ENCODE measurements at regions not wholly inside any gene's neighbourhood (a gene's known extent, or its start where the extent isn't known, plus 50 kb on each side); places are given as distances from the start of the nearest gene placed in this dataset.

- Histone ChIP-seq H3K4me1 (no peaks in the 10 kb centered on the region), H3K27me3 (ENCODE audit: control insufficient read depth, insufficient read depth, low read length) (no peaks in the 10 kb centered on the region), H3K9ac (no peak overlapping the region), H3K4me3 (ENCODE audit: low read depth, low read length) (no peak overlapping the region), H3K9me3 (ENCODE audit: control insufficient read depth, low read length) (no peaks in the 10 kb centered on the region), H3K4me2 (ENCODE audit: low read length) (no peak overlapping the region), H3K36me3 (ENCODE audit: control insufficient read depth, insufficient read depth, low read length) (no peaks in the 10 kb centered on the region), H3K27ac (no peak overlapping the region), H2AFZ (no peak overlapping the region), H3K79me2 (no peaks in the 10 kb centered on the region)
- TF ChIP-seq, protein P1, sequence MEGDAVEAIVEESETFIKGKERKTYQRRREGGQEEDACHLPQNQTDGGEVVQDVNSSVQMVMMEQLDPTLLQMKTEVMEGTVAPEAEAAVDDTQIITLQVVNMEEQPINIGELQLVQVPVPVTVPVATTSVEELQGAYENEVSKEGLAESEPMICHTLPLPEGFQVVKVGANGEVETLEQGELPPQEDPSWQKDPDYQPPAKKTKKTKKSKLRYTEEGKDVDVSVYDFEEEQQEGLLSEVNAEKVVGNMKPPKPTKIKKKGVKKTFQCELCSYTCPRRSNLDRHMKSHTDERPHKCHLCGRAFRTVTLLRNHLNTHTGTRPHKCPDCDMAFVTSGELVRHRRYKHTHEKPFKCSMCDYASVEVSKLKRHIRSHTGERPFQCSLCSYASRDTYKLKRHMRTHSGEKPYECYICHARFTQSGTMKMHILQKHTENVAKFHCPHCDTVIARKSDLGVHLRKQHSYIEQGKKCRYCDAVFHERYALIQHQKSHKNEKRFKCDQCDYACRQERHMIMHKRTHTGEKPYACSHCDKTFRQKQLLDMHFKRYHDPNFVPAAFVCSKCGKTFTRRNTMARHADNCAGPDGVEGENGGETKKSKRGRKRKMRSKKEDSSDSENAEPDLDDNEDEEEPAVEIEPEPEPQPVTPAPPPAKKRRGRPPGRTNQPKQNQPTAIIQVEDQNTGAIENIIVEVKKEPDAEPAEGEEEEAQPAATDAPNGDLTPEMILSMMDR (IDR thresholded peaks at IDR 0.05): no peak
Observed at GRCh38 chr10:83302623-83303022, 836.7 kb upstream of the GHITM start.

GRCh38 chr10:83310688-83311087, 828.6 kb upstream of the GHITM start:
- Histone ChIP-seq H3K79me2 (no peaks in the 10 kb centered on the region), H3K9me3 (ENCODE audit: control insufficient read depth, low read length) (no peaks in the 10 kb centered on the region), H3K4me3 (ENCODE audit: low read depth, low read length) (no peak overlapping the region), H3K9ac (no peak overlapping the region), H3K27me3 (ENCODE audit: control insufficient read depth, insufficient read depth, low read length) (no peaks in the 10 kb centered on the region), H2AFZ (no peak overlapping the region), H3K36me3 (ENCODE audit: control insufficient read depth, insufficient read depth, low read length) (no peaks in the 10 kb centered on the region), H3K27ac (no peak overlapping the region), H3K4me2 (ENCODE audit: low read length) (no peak overlapping the region), H3K4me1 (no peaks in the 10 kb centered on the region)
- TF ChIP-seq, protein P1 (IDR thresholded peaks at IDR 0.05): no peak

- H3K27ac ChIP-seq: no peak overlapping the region
- TF ChIP-seq, protein P1 (IDR thresholded peaks at IDR 0.05): no peak
- no peaks in the 10 kb centered on the region for H3K27me3 ChIP-seq (ENCODE audit: control insufficient read depth, insufficient read depth, low read length)
- H3K4me3 ChIP-seq (ENCODE audit: low read depth, low read length): no peak overlapping the region
- no peaks in the 10 kb centered on the region for H3K79me2 ChIP-seq
- H3K9me3 ChIP-seq (ENCODE audit: control insufficient read depth, low read length): no peaks in the 10 kb centered on the region
- no peaks in the 10 kb centered on the region for H3K4me1 ChIP-seq
- no peak overlapping the region for H3K9ac ChIP-seq
- no peak overlapping the region for H2AFZ ChIP-seq
- H3K36me3 ChIP-seq (ENCODE audit: control insufficient read depth, insufficient read depth, low read length): no peaks in the 10 kb centered on the region
- no peak overlapping the region for H3K4me2 ChIP-seq (ENCODE audit: low read length)
Observed at GRCh38 chr10:83312570-83312969, 826.7 kb upstream of the GHITM start.

GRCh38 chr10:83332690-83333089, 806.6 kb upstream of the GHITM start:
- Histone ChIP-seq H3K9ac (no peak overlapping the region), H3K36me3 (ENCODE audit: control insufficient read depth, insufficient read depth, low read length) (no peaks in the 10 kb centered on the region), H3K79me2 (no peaks in the 10 kb centered on the region), H3K27ac (no peak overlapping the region), H2AFZ (no peak overlapping the region), H3K4me1 (no peaks in the 10 kb centered on the region), H3K4me3 (ENCODE audit: low read depth, low read length) (no peak overlapping the region), H3K27me3 (ENCODE audit: control insufficient read depth, insufficient read depth, low read length) (no peaks in the 10 kb centered on the region), H3K4me2 (ENCODE audit: low read length) (no peak overlapping the region), H3K9me3 (ENCODE audit: control insufficient read depth, low read length) (no peaks in the 10 kb centered on the region)
- TF ChIP-seq, protein P1 (IDR thresholded peaks at IDR 0.05): no peak

DNA sequence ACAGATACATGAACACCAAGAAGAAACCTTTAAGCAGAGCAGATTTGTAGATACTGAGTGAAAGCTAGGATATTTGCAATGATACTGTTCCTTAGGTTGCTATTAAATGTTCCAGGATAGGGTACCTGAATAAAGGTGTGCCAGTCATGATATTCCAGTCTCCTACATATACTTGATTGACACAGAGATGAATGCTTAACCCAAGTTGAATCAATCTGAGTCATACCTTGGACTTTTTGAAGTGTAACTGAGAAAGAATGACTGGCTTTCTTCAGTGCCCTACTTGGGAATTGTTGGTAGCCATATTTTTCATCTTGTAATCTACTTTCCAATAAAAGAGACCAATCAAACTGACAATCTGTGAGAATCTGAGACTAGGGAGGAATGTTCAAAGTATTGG, 805.7 kb upstream of the GHITM start:
- Histone ChIP-seq H3K9ac (no peak overlapping the region), H3K9me3 (ENCODE audit: control insufficient read depth, low read length) (no peaks in the 10 kb centered on the region), H3K27ac (no peak overlapping the region), H3K36me3 (ENCODE audit: control insufficient read depth, insufficient read depth, low read length) (no peaks in the 10 kb centered on the region), H3K79me2 (no peaks in the 10 kb centered on the region), H3K4me1 (no peaks in the 10 kb centered on the region), H3K27me3 (ENCODE audit: control insufficient read depth, insufficient read depth, low read length) (no peaks in the 10 kb centered on the region), H2AFZ (no peak overlapping the region), H3K4me3 (ENCODE audit: low read depth, low read length) (no peak overlapping the region), H3K4me2 (ENCODE audit: low read length) (no peak overlapping the region)
- TF ChIP-seq, protein P1 (IDR thresholded peaks at IDR 0.05): no peak

All from parathyroid adenoma (tissue), 2 donors.